Lower leg skin (tissue), 4 donors: ENCODE measurements at regions not wholly inside any gene's neighbourhood (a gene's known extent, or its start where the extent isn't known, plus 50 kb on each side); places are given as distances from the start of the nearest gene placed in this dataset.
"Not testable (repeated sequence)": the region's sequence is repeated elsewhere in the genome, so short reads cannot be mapped to it uniquely, and the experiment has no call there.

Experiments
- DNase-seq, 2 donors: peaks; one replicate each; pipeline ENCODE4 v3.0.0-alpha.2; 2019; ENCODE audit warnings: low spot score in 2 of 2
- H3K4me3 ChIP-seq: fragments of 200-600 bp; sonication (generic); 2 replicates; pipeline ENCODE4 v1.5.1; 2017; ENCODE audit warnings: mild to moderate bottlenecking, low read depth; ENCODE audit not compliant: poor library complexity, severe bottlenecking
- POLR2A ChIP-seq, 2 donors: fragments of 450-650 bp; IDR thresholded peaks; one replicate each; pipeline ENCODE4 v1.6.1; 2016 to 2017; ENCODE audit warnings: antibody characterized with exemption in 2 of 2, mild to moderate bottlenecking in 1 of 2, moderate library complexity in 1 of 2
- WGBS, 2 donors: methylation state at CpG; one replicate each; pipeline ENCODE4 v1.1.5; 2018; 5-methylcytosine and 5-hydroxymethylcytosine counted together
- intact Hi-C: fragments of 100-400 bp; cut with DNase I; formaldehyde crosslinking; loops from one replicate; pipeline ENCODE4 v1.15.0; 2023; ENCODE audit warnings: low total_unique reads
- TF ChIP-seq, protein P1 (sequence below), 3 donors: fragments of 450-650 bp; IDR thresholded peaks; one replicate each; pipeline ENCODE4 v1.5.1; 2016; ENCODE audit warnings: antibody characterized with exemption in 3 of 3, mild to moderate bottlenecking in 3 of 3, moderate library complexity in 2 of 3

DNA sequence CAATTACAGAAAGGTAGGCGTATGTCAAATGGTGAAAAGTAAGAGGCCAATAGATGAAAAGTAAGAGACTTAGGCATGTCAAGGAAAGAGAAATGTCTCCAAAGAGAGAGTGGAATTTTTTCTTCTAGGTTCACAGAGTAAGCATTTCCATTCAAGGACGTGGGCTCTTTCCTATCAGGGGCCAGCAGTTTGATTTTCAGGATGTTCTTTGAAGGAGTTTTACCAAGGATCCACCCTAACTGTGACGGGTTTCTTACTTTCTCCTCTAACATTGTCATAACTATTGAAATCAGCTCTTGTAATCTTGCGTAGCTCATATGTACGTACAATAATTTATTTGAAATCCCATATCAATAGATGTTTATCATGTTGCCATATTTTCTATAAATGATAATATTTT, 2112.2 kb upstream of the RAG2 start:
- intact Hi-C loops = no loop called here
- 80 to 90% methylated on average over 5 of the region's 5 CpGs for WGBS, 2 donors
- no peak for DNase-seq
- H3K4me3 ChIP-seq = no peak overlapping the region
- TF ChIP-seq, protein P1, sequence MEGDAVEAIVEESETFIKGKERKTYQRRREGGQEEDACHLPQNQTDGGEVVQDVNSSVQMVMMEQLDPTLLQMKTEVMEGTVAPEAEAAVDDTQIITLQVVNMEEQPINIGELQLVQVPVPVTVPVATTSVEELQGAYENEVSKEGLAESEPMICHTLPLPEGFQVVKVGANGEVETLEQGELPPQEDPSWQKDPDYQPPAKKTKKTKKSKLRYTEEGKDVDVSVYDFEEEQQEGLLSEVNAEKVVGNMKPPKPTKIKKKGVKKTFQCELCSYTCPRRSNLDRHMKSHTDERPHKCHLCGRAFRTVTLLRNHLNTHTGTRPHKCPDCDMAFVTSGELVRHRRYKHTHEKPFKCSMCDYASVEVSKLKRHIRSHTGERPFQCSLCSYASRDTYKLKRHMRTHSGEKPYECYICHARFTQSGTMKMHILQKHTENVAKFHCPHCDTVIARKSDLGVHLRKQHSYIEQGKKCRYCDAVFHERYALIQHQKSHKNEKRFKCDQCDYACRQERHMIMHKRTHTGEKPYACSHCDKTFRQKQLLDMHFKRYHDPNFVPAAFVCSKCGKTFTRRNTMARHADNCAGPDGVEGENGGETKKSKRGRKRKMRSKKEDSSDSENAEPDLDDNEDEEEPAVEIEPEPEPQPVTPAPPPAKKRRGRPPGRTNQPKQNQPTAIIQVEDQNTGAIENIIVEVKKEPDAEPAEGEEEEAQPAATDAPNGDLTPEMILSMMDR (IDR thresholded peaks at IDR 0.05) = no peak
- TF ChIP-seq POLR2A (IDR thresholded peaks at IDR 0.05) = no peak

DNA sequence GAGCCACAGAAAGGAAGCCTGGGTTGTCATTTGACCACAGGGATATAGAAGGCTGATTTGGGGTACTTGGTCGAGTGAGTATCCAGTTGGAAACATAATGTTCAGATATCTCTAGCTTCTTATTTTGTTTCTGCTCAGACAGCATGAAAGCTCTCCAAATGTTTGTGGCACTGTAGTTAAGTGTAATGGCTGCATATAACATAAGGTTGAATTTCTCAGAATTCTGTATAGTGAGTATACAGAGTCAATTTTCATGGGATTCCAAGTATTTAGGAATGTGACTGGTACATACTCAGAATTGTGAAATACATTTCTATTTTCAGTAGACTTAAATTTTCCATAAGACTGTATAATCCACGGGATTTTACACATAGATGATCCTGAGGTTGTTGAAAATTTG, 2102.1 kb upstream of the RAG2 start:
- H3K4me3 ChIP-seq = no peak overlapping the region
- TF ChIP-seq POLR2A (IDR thresholded peaks at IDR 0.05) = no peak
- TF ChIP-seq, protein P1 (IDR thresholded peaks at IDR 0.05) = no peak
- no peak for DNase-seq
- WGBS, 2 donors = 68 to 71% methylated on average over 2 of the region's 2 CpGs
- intact Hi-C loops = no loop called here

DNA sequence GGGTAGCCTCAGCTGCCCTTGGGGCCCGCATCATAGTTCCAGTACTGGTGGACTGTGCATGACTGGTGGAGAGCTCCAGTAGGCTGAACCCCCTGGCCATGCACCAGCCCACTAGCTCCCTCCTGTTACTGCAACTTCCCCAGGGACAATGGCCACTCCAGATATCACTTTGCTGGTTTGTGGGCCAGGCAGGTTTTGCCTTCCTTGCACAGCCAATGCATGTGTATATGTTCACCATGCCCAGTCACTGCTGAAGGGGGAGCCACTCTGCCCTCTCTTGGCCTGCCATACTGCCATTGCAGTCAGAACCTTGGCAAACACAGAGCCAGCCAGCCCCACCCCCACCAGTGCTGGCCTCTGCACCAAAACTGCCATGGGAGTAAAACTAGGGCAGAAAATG, 2095.3 kb upstream of the RAG2 start:
- H3K4me3 ChIP-seq = no peak overlapping the region
- no peak for DNase-seq
- no peak for TF ChIP-seq POLR2A (IDR thresholded peaks at IDR 0.05)
- TF ChIP-seq, protein P1 (IDR thresholded peaks at IDR 0.05) = no peak
- WGBS, 2 donors = 50% methylated on average over 1 of the region's 1 CpG; no CpG with 5 or more reads in 1 of the 2 donors
- intact Hi-C loops = no loop called here

DNA sequence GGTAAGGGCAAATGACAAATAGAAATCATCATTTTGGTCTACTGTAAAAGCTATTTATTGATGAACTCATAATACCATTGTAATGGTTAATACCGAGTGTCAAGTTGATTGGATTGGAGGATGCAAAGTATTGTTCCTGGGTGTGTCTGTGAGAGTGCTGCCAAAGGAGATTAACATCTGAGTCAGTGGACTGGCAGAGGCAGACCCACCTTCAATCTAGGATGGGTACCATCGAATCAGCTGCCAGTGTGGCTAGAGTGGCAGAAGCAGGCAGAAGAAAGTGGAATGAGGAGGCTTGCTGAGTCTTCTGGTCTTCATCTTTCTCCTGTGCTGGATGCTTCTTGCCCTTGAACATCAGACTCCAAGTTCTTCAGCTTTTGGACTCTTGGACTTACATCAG, 2092.2 kb upstream of the RAG2 start:
- intact Hi-C loops, DNase-seq, H3K4me3 ChIP-seq: not testable (repeated sequence)
- 49 to 52% methylated on average over 2 of the region's 2 CpGs for WGBS, 2 donors

DNA sequence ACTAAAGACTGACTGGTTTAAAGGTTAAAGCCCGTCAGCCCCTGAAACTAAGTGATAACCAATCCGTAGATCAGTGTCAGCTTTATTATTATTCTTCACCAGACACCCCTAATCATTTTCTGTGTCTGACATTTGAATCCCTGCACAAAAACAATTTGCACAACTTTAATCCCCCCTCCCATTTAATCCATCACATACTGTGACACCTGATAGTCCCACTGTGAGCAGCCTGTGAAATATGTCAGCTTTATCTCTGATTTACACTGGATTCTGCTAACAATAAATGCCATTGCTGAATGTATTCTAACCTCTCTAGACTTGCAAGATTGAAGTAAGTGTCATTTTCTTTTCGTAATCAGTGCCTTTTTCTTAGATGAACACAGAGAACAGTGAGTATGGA, 2089.0 kb upstream of the RAG2 start:
- TF ChIP-seq, protein P1 (IDR thresholded peaks at IDR 0.05) = no peak
- TF ChIP-seq POLR2A (IDR thresholded peaks at IDR 0.05) = no peak

DNA sequence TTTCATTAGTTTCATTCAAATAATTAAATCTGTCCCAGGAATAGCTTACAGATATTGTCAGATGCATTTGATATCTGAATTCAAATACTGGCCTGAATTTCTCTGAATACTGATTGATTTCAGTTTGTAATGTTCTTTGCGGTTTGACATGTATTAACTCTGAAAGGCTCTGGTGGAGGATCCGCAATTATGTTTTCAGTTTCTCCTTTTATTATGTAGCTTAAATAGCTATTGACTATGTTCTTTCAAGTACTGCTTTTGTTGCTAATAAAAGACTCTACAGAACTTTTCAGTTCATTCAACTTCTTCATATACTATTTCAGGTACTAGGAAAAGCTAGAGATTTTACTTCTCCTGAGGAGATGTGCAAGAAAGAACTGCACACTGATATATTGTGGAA, 2085.4 kb upstream of the RAG2 start:
- no peak overlapping the region for H3K4me3 ChIP-seq
- no peak for DNase-seq
- 92 to 94% methylated on average over 2 of the region's 2 CpGs for WGBS, 2 donors
- TF ChIP-seq, protein P1 (IDR thresholded peaks at IDR 0.05) = no peak
- TF ChIP-seq POLR2A (IDR thresholded peaks at IDR 0.05) = no peak
- intact Hi-C loops = no loop called here

More for the DNA sequence above, 2089.0 kb upstream of the RAG2 start:
- no peak overlapping the region for H3K4me3 ChIP-seq
- intact Hi-C loops = no loop called here
- DNase-seq = no peak
- 75 to 77% methylated on average over 3 of the region's 3 CpGs for WGBS, 2 donors
